Epithelial cell of prostate (primary cell): ENCODE measurements at regions not wholly inside any gene's neighbourhood (a gene's known extent, or its start where the extent isn't known, plus 50 kb on each side); places are given as distances from the start of the nearest gene placed in this dataset.
"Not testable (repeated sequence)": the region's sequence is repeated elsewhere in the genome, so short reads cannot be mapped to it uniquely, and the experiment has no call there.

ENCODE experiments used
- DNase-seq: peaks from one replicate; pipeline ENCODE4 v3.0.0-alpha.2; 2011; ENCODE audit warnings: low read depth, low spot score
- H3K27ac ChIP-seq: fragments of 450-650 bp; 2 replicates; pipeline ENCODE4 v1.5.1; 2017; ENCODE audit warnings: mild to moderate bottlenecking

DNA sequence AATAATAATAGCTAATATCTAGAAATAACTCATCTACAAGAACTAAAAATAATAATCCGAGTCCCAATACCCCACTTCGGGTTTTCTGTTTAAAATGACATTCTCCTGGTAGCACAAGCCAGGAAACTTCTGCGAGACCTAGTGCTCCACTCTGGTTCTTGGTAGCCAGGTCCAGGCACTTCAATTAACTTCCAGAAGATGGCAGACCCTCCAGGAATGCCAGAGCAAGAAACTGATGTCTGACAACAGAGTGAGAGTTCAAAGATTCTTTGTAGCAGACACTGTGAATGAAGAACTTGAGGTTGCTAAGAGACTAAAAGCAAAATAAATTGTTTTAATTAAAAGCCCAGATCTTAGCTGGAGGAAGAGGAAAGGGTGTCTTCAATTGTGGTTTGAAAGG lies 1963.3 kb upstream of the CDH9 start:
- DNase-seq, result no peak
- H3K27ac ChIP-seq, result no peak overlapping the region

DNA sequence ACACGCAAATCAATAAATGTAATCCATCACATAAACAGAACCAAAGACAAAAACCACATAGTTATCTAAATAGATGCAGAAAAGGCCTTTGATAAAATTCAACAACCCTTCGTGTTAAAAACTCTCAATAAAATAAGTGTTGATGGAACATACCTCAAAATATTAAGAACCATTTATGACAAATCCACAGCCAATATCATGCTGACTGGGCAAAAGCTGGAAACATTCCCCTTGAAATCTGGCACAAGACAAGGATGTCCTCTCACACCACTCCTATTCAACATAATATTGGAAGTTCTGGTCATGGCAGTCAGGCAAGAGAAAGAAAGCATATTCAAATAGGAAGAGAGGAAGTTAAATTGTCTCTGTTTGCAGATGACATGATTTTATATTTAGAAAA lies 1946.3 kb upstream of the CDH9 start:
- no peak for DNase-seq
- no peak overlapping the region for H3K27ac ChIP-seq

DNA sequence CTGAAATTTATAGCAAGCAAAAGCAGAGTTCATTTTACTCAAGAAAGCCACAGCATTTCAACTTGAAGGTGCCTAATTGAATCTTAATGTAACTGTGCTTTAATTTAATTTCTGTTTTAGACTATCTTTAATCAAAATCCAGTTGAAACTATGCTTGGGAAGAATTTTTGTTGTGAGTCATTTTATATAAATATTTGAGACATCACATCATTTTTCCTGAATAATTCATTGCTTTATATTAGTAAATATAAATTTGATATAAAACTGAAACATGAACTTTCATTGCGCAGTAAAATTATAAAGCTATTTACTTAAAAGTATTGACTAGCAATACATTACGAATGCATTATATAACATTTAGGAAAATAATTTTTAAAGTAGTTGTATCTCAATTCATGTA lies 1937.1 kb upstream of the CDH9 start:
- DNase-seq, result no peak
- no peak overlapping the region for H3K27ac ChIP-seq

DNA sequence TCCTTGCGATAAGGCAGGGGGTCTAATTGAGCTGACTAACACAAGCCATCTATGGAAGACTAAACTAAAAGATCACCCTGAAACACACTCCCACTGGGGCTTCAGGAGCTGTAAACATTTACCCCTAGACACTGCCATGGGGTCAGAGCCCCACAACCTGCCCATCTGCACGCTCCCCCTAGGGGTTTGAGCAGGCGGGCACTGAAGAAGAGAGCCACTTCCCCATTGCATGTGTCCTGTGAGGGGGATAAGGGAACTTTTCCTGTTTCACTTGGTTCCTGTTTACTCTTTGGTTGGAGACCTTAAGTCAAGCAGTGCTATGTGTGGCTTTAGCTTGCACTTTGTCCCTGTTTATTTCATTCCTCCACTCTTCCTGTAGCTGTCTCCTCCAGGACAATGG lies 1929.5 kb upstream of the CDH9 start:
- DNase-seq, result no peak
- H3K27ac ChIP-seq, result no peak overlapping the region

- no peak overlapping the region for H3K27ac ChIP-seq
- DNase-seq, result no peak
Measured at GRCh38 chr5:28961816-28962215, 1923.4 kb upstream of the CDH9 start.

GRCh38 chr5:28958581-28958980 lies 1920.2 kb upstream of the CDH9 start:
- no peak overlapping the region for H3K27ac ChIP-seq
- DNase-seq, result no peak

DNA sequence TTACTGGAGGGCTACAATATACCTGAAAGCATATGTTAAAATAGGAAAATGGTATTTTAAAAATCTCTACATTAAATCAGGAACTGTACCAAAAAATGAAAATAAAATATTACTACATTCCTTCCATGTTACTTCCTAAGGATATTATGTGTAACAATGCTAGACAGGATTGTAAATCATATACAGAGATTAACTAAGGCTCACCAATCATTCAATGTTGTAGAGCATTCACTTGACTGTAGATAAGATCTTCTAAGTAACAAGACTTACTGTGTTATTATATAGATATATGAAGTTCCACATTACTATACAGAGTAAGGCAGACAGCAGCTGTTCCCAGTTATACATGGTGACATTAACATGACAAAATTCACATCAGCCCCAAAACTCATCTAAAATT lies 1919.1 kb upstream of the CDH9 start:
- H3K27ac ChIP-seq, result no peak overlapping the region
- DNase-seq, result no peak

DNA sequence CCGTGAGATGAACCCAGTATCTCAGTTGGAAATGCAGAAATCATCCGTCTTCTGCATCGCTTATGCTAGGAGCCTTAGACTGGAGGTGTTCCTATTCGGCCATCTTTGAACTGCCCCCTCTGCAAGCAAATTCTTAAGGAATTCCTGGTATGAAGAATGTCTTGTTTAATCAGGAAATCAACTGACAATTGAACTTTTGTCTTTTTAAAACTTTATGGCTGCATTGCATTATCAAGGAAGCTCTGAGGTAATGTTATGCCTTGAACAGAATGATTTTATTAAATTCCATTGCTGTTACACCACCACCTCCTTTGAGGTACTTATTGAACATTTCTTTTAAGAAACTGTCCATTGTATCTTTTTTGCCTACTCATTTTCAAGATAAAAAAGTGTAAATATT lies 1915.7 kb upstream of the CDH9 start:
- DNase-seq, result no peak
- no peak overlapping the region for H3K27ac ChIP-seq

DNA sequence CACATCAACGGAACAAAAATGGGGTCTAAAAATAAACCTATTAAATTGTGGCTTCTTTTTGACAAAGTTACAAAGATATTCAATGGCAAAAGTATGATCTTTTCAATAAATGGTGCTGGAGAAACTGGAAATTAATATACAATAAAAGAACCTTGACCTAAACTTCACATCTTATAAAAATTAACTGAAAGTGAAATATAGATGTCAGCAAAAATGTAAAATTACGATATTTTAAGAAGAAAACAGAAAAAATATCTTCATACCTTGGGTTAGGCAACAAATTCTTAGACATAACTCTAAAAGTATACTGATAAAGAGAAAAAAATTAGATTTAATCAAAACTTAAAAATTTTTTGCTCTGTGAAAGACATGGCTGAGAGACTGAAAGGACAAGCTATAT lies 1909.5 kb upstream of the CDH9 start:
- H3K27ac ChIP-seq, result no peak overlapping the region
- DNase-seq, result no peak

DNA sequence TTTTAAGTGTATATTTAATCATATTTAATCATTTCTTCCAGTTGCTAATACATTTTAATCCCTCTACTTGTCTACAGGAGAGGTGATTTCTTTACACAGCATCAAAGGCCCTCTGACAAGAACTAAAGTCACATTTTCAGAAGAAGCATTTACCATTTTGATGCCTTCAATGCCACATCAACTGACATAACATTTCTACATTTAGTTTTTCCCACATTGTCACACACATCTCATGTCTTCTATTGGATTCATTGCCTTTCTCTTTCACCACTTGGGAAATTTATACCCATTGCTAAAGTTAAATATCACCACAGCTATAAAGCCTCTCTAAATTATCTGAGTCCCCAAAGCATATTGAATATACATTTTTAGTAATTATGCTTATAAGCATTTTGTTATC lies 1907.5 kb upstream of the CDH9 start:
- H3K27ac ChIP-seq, result no peak overlapping the region
- DNase-seq, result no peak

DNA sequence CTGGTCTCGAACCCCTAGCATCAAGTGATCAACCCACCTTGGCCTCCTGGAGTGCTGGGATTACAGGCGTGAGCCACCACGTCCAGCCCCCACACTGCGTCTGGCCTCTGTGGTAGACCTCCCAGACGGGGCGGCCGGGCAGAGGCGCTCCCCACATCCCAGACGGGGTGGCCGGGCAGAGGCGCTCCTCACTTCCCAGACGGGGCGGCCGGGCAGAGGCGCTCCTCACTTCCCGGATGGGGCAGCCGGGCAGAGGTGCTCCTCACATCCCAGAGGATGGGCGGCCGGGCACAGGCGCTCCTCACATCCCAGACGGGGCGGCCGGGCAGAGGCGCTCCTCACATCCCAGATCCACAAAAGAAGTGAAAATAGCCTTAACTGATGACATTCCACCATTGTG lies 1891.0 kb upstream of the CDH9 start:
- H3K27ac ChIP-seq, DNase-seq: not testable (repeated sequence)

DNA sequence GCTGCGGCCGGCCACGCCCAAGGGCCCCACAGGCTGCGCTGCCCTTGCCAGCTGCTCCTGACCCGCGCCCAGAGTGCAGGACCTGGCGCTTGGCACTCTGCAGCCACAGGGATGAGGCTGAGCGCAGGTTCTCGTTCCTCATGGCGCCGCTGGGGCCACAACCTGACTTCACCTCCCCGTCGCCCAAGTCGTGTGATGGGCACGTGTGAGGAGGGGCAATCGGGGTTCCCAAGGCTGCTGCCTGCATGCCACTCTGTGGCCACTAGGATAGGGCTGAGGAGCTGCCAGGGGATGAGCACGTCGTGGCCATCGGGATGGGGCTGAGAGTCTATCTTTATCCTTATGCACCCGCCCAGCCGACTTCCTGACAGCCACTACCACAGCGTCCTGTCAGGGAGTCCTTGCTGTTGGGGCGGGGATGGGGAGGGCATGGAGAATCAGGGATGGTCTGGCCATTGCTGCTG lies 1890.0 kb upstream of the CDH9 start:
- H3K27ac ChIP-seq, result not testable (repeated sequence)

GRCh38 chr5:28927559-28928326 lies 1889.4 kb upstream of the CDH9 start:
- DNase-seq, result no peak
- H3K27ac ChIP-seq, result no peak overlapping the region

More for the DNA sequence above, 1890.0 kb upstream of the CDH9 start:
- not testable (repeated sequence) for DNase-seq

GRCh38 chr5:28926422-28926821 lies 1888.0 kb upstream of the CDH9 start:
- no peak for DNase-seq
- no peak overlapping the region for H3K27ac ChIP-seq

DNA sequence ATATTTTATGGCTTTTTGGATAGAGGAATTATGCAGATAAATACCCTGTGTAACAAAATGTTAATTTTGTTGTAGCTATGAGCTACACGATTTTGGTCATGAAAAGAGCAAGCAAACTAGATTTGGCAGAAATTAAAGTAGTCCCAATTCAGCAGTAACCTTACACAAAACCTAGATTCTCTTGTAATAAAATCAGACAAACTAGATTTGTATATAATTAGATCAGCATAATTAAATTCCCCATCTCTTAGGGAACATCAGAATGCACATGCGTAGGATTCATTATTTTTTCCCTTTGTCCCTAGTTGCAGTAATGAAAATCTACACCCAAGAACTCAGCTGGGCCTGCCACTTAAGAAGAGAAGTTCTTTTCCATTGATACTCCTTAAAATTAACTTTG lies 1879.2 kb upstream of the CDH9 start:
- DNase-seq, result no peak
- H3K27ac ChIP-seq, result no peak overlapping the region

DNA sequence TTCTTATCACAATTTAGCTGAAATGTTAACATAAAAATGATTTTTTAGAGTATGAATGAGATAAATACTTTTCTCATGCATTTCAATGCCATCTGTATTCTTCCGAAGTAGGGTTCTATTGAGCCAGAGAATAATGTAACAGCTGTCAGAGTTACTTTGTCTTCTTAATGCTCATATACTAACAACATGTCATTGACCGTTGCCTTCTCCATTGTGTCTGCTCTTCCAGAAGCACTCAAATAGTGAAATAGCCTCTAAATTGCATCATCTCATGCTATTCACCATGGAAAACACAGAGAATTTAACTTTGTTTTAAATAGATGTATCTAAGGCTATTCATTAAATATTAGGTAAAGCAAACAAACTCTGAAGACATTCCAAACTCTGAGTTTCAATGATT lies 1875.9 kb upstream of the CDH9 start:
- no peak overlapping the region for H3K27ac ChIP-seq

DNA sequence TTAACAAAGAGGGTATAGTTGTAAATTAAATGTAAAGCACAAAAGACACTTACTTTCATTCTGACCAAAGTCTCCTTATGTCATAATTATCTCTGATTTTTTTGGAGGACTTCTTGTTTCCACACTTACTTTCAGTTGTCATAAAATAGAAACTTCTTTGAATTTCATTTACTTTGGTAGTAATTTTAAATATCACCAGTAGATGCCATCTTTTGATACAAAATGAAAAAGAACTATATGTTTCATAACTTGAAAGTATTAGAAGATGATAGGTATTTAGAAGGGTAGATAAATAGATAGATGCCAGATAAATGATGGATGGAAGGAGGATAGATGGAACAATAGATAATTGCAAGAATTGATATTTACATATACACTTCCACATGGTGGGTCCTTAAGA lies 1865.3 kb upstream of the CDH9 start:
- no peak overlapping the region for H3K27ac ChIP-seq
- DNase-seq, result no peak

More for the DNA sequence above, 1875.9 kb upstream of the CDH9 start:
- DNase-seq, result no peak

GRCh38 chr5:28896949-28897348 lies 1858.6 kb upstream of the CDH9 start:
- DNase-seq, result no peak
- no peak overlapping the region for H3K27ac ChIP-seq

GRCh38 chr5:28880936-28881335 lies 1842.5 kb upstream of the CDH9 start:
- H3K27ac ChIP-seq, result no peak overlapping the region
- DNase-seq, result no peak

DNA sequence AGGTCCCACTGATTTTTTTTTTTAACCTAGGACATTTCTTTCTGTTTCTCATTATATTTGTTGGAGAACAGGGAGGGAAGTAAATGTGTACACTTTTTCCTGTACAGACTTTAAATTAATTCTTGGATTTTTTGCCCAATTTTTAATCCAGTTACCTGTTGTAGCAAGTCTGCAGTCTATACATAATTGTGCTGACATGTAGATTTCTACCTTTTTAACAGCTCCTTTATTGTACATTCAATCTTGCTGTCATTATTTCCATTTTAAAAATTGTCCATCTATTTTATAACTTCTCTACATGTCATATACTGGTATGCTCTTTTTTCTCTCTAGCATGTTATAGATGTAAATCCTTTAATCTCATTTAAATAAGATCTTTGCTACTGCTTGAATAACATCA lies 1838.7 kb upstream of the CDH9 start:
- DNase-seq, result no peak
- no peak overlapping the region for H3K27ac ChIP-seq

GRCh38 chr5:28864006-28864405 lies 1825.6 kb upstream of the CDH9 start:
- no peak for DNase-seq
- no peak overlapping the region for H3K27ac ChIP-seq

DNA sequence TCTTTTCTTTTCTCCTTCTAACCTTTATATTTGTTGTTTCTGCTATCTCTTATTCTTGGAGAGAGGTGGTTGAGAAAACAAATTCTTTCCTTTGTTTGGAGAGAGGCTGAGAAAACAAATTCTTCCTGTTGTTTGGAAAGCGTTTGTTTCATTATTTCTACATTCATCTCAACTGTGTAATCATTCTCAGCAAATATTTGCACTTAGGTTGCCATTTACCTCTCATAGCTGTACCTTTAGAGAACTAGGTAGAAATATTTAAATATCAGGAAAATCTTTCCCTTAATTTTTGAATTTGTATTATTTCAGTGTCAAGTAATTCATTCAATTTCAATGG lies 1824.4 kb upstream of the CDH9 start:
- no peak overlapping the region for H3K27ac ChIP-seq
- no peak for DNase-seq
